ENCODE measurements at regions not wholly inside any gene's neighbourhood (a gene's known extent, or its start where the extent isn't known, plus 50 kb on each side); places are given as distances from the start of the nearest gene placed in this dataset.
A peak's percentile ranks its signal among the peaks of the same experiment; 100 is the strongest.

- no peak for DNase-seq
Observed at GRCh38 chr1:8202182-8202905, 115.6 kb upstream of the SLC45A1 start.

DNA sequence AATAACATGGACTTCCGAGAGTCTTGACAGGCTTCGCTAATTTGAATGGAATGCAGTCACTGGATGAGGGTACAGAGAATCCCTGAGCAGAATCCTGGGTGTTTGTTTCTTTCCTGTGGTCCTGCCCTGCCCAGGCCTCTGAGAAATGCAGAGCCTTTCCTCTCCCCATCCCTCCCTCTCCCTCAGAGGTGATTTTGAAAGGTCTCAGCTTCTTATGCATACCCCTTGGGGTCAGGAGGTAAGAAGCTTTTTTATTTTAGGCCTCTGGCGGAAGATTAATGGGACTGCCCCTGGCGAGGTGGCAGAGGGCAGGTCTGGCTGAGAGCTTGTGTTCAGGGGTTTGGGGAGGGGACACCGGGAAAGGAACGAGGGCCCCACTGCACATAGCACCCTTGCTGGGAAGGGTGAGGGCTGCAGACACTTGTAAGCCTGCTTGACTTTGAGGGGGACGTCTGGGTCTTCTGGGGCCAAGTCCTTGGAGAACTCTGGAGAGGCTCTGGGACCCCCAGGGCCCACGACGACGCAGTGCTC lies 116.5 kb upstream of the SLC45A1 start:
- no peak for DNase-seq

- no peak for DNase-seq
Observed at GRCh38 chr1:8200317-8201115, 117.4 kb upstream of the SLC45A1 start.

DNA sequence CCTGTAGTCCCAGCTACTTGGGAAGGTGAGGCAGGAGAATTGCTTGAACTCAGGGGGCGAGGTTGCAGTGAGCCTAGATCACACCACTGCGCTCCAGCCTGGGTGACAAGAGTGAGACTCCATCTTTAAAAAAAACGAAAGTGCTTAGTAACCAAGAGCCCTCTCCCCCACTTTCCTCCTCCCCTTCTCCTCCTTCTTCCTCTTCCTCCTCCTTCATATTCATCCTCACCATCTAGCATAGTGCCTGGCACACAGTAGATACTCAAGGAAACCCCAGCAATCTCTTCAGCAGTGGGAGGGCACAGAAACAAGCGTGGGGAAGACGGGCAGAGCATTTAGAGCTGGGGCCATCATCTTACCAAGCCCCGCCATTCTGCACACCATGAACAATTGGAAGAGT lies 119.4 kb upstream of the SLC45A1 start:
- no peak for DNase-seq

- no peak for DNase-seq
Observed at GRCh38 chr1:8197493-8198282, 120.2 kb upstream of the SLC45A1 start.

GRCh38 chr1:8194481-8195227 lies 123.3 kb upstream of the SLC45A1 start:
- DNase-seq, result no peak

- DNase-seq, result no peak
Observed at GRCh38 chr1:8193840-8194406, 124.0 kb upstream of the SLC45A1 start.

- DNase-seq, result no peak
Observed at GRCh38 chr1:8191474-8191873, 126.4 kb upstream of the SLC45A1 start.

- no peak for DNase-seq
Observed at GRCh38 chr1:8189931-8190483, 127.9 kb upstream of the SLC45A1 start.

DNA sequence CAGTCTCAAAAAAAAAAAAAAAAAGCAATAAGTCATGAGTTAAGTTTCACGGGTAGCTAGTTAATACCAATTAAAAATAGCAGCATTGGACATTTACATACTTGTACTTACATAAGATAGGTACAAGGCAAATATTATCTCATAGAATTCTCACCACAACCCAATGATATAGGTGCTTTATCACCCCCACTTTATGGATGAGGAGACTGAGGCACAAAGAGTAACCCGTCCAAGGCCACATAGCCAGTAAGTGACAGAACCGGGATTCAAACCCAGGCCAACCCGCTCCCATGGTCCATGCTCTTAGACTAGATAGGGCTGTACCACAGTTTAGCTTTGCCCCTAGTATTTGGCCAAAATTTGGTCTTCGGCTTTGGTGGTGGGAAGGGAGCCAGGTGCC lies 132.5 kb upstream of the SLC45A1 start:
- no peak for DNase-seq

DNA sequence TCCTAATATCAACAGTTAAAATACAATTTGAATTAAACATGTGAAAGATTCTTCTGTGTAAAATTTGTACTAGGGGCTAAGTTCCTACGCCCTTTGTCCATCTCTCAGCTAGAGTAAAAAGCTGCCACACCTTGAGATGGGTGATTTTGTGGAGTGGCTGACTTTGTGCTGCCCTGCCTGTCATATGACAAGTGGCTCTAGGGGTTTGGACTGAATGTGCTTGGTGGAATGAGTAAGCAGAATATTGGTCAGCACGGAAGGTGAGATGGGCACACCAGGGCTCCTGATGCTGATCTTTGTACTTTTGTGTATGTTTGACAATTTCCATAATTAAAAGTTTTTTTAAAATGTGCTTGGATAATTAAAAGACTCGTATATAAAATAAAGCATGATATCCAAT lies 133.6 kb upstream of the SLC45A1 start:
- no peak for DNase-seq

GRCh38 chr1:8182034-8182761 lies 135.7 kb upstream of the SLC45A1 start:
- DNase-seq, result no peak

DNA sequence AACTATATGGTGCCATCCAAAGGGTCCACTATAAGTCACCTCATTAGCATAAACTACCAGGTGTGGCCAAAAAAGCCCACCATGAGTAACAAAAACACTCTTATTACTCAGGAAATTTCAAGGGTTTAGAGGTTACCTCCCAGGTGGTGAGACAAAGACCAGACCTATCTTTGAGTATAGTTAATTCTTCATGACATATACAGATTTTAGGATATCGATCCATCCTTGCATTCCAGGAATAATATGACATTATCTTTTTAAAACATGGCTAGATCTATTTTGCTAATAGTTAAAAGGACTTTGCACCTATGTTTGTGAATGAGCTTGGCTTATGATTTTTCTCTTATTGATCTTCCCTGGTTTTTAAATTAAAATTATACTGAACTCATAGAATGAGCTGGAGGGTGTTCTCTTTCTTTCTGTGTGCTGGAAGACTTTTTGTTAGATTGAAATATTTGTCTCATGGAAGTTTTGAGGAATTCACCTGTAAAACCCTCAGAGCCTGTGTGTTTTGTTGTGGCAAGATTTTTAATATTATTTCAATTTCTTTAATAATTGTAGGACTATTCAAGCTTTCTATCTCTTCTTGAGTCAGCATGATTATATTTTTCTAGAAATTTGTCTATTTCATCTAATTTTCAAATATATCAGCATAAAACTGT lies 138.7 kb upstream of the SLC45A1 start:
- no peak for DNase-seq

GRCh38 chr1:8176279-8176678 lies 141.6 kb upstream of the SLC45A1 start:
- DNase-seq, result no peak

DNA sequence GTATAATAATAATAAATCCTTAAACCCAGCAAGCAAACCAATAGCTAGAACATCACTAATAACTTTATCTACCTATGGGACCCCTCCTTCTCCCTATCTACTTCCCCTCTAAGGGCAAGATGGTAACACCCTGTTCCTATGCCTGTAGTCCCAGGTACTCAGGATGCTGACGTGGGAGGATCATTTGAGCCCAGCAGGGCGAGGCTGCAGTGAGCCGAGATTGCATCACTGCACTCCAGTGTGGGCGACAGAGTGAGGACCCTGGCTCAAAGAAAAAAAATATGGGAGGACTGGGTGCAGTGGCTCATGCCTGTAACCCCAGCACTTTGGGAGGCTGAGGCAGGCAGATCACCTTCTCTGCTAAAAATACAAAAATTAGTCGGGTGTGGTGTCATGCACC lies 143.1 kb upstream of the SLC45A1 start:
- DNase-seq, result no peak

DNA sequence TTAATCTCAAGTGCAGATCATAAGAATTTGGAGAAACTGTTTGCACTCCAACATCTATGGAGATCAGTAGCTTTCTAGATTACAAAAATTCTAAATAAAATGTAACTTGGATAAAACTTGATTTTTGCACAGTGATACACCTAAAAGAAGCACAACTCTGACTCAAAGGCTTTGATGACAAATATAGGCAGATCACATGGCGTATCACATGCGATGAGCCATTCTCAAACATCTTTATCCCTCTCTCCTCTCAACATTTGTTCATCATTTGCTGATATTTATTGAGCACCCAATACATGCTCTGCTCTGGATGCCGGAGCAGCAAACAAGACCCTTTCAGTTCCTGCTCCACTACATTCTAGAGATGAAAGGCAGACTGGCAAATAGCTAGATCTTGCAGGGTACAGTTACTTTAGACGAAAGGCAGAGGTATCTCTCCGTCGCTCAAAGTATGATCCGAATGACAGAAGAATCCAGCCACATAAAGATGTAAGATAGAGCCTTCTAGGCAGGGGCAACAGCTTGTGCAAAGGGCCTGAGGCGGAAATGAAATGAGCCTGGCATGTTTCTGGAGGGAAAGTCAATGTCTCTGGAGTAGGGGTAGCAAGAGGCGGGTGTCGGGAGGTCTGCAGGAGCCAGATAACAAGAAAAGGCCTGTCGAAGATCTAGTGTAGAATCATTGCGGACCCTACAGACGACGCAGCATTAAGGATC lies 145.8 kb upstream of the ERRFI1 start:
- no peak for DNase-seq

DNA sequence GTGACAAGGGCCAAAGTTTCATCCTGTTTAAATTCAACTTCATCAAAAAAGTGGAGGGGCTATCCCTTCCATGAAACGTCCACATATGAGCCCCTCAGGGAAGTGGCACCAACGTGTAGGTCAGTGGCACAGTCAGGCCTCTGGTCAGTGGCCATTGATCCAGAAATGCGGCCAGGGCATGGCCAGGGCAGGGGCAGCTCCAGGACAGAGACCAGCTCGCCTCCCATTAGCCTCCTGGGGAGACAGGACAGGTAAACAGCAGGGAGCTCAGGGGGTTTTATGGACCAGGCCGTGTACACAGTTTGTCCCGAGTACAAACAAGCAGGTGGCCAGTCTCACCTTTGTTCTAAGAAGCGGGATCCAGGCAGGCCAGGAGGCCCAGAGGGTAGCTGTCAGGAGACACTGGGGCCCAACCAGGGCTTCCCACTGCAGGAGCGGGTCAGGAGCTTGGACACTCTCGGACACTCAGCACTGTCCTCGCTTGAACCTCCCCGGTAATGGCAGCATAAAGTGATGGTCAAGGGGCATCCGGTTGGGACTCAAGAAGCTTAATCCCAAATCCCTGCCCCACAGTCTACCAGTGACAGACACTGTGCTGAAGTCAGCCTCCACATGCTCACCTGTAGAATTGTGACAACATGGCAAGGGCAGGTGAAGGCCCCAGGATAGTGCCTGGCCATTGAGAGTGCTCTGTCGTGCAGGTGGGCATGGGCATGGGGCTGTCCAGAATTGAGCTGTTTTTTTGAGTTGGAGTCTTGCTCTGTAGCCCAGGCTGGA lies 144.1 kb upstream of the ERRFI1 start:
- peak; percentile 25 for DNase-seq

GRCh38 chr1:8169364-8170058 lies 143.4 kb upstream of the ERRFI1 start:
- DNase-seq, result peak; percentile 89

- no peak for DNase-seq
Observed at GRCh38 chr1:8167936-8168335, 141.8 kb upstream of the ERRFI1 start.
